SK-N-SH (cell line): ENCODE measurements at regions not wholly inside any gene's neighbourhood (a gene's known extent, or its start where the extent isn't known, plus 50 kb on each side); places are given as distances from the start of the nearest gene placed in this dataset.

Source experiments
- CHD2 ChIP-seq: fragments of 150-350 bp; IDR thresholded peaks from 2 replicates; pipeline ENCODE4 v1.6.1; 2018; ENCODE audit warnings: low read length; ENCODE audit not compliant: partially characterized antibody
- CTCF ChIP-seq: fragments of 200-600 bp; sonication (generic); IDR thresholded peaks from 2 replicates; pipeline ENCODE4 v1.6.1; 2017; ENCODE audit warnings: antibody characterized with exemption, mild to moderate bottlenecking, moderate library complexity
- FOSL2 ChIP-seq: IDR thresholded peaks from 2 replicates; pipeline ENCODE4 v1.4.0; 2012; ENCODE audit warnings: low read depth, mild to moderate bottlenecking, moderate library complexity, borderline replicate concordance
- FOXJ3 ChIP-seq: sonication (generic); formaldehyde crosslinking; IDR thresholded peaks from 2 replicates; pipeline ENCODE4 v1.5.1; 2020; ENCODE audit warnings: mild to moderate bottlenecking, missing genetic modification reagents
- JUND ChIP-seq: IDR thresholded peaks from 2 replicates; pipeline ENCODE4 v1.4.0; 2012
- MAX ChIP-seq: IDR thresholded peaks from 2 replicates; pipeline ENCODE4 v1.4.0; 2012; ENCODE audit warnings: low read depth
- NFIC ChIP-seq: IDR thresholded peaks from 2 replicates; pipeline ENCODE4 v1.4.0; 2012; ENCODE audit warnings: borderline replicate concordance
- PBX3 ChIP-seq: IDR thresholded peaks from 2 replicates; pipeline ENCODE4; 2012
- POLR2AphosphoS5 ChIP-seq: IDR thresholded peaks from 2 replicates; pipeline ENCODE4 v1.6.1; 2012; ENCODE audit warnings: low read depth, low read length
- REST ChIP-seq: IDR thresholded peaks from 2 replicates; pipeline ENCODE4 v1.6.1; 2012; ENCODE audit warnings: mild to moderate bottlenecking, low read depth, low read length, moderate library complexity
- USF2 ChIP-seq: fragments of 150-350 bp; IDR thresholded peaks from 2 replicates; pipeline ENCODE4 v1.6.1; 2017; ENCODE audit warnings: antibody characterized with exemption, low read length, low read depth, borderline replicate concordance
- YY1 ChIP-seq: IDR thresholded peaks from 2 replicates; pipeline ENCODE4 v1.4.0; 2012; ENCODE audit warnings: low read depth, mild to moderate bottlenecking
- ZBTB33 ChIP-seq: IDR thresholded peaks from 2 replicates; pipeline ENCODE4 v1.4.0; 2012; ENCODE audit warnings: low read depth, borderline replicate concordance

GRCh38 chr18:67425672-67426071 lies 90.8 kb downstream of the DSEL start:
- TF ChIP-seq CTCF, result no peak
- peak; percentile 62; the same call in 1 of the 2 replicates for TF ChIP-seq POLR2AphosphoS5
- TF ChIP-seq JUND, result peak; percentile 97
- TF ChIP-seq ZBTB33, result peak; percentile 79
- TF ChIP-seq YY1, result no peak
- peak; percentile 89 for TF ChIP-seq PBX3
- no peak for TF ChIP-seq FOXJ3
- TF ChIP-seq REST, result no peak
- TF ChIP-seq CHD2, result no peak
- TF ChIP-seq USF2, result no peak
- TF ChIP-seq MAX, result peak; percentile 63; the same call in 1 of the 2 replicates
- peak; percentile 92 for TF ChIP-seq NFIC
- TF ChIP-seq FOSL2, result peak; percentile 99
